Ascending aorta (tissue), 2 donors: ENCODE measurements at regions not wholly inside any gene's neighbourhood (a gene's known extent, or its start where the extent isn't known, plus 50 kb on each side); places are given as distances from the start of the nearest gene placed in this dataset.
A peak's percentile ranks its signal among the peaks of the same experiment; 100 is the strongest.

Experiments
- DNase-seq, 2 donors: peaks; one replicate each; pipeline ENCODE4 v3.0.0-alpha.2; 2019; ENCODE audit warnings: low spot score in 2 of 2
- H3K27ac ChIP-seq, 2 donors: fragments of 200-600 bp; sonication (generic); one replicate each; pipeline ENCODE4 v1.5.1; 2016 to 2017; ENCODE audit warnings: mild to moderate bottlenecking in 1 of 2
- H3K27me3 ChIP-seq: fragments of 200-600 bp; sonication (generic); one replicate; pipeline ENCODE4 v1.5.1; 2017
- H3K36me3 ChIP-seq, 2 donors: fragments of 200-600 bp; sonication (generic); one replicate each; pipeline ENCODE4 v1.5.1; 2016
- H3K4me1 ChIP-seq, 2 donors: fragments of 200-600 bp; sonication (generic); one replicate each; pipeline ENCODE4 v1.5.1; 2016 to 2017; ENCODE audit warnings: mild to moderate bottlenecking in 1 of 2
- H3K4me3 ChIP-seq, 2 donors: fragments of 200-600 bp; sonication (generic); one replicate each; pipeline ENCODE4 v1.5.1; 2016 to 2017; ENCODE audit warnings: mild to moderate bottlenecking in 1 of 2
- H3K9me3 ChIP-seq, 2 donors: fragments of 200-600 bp; sonication (generic); one replicate each; pipeline ENCODE4 v1.5.1; 2016
- intact Hi-C: fragments of 100-400 bp; cut with DNase I; formaldehyde crosslinking; loops from one replicate; pipeline ENCODE4 v1.15.1; 2023
- TF ChIP-seq, protein P1 (sequence below), 3 experiments: fragments of 200-600 bp in 2 of 3; fragments of 450-650 bp in 1 of 3; sonication (generic) in 2 of 3; IDR thresholded peaks; one replicate each; pipeline ENCODE4 v1.5.1; 2016 to 2019; ENCODE audit warnings: antibody characterized with exemption in 3 of 3, mild to moderate bottlenecking in 1 of 3, moderate library complexity in 1 of 3

DNA sequence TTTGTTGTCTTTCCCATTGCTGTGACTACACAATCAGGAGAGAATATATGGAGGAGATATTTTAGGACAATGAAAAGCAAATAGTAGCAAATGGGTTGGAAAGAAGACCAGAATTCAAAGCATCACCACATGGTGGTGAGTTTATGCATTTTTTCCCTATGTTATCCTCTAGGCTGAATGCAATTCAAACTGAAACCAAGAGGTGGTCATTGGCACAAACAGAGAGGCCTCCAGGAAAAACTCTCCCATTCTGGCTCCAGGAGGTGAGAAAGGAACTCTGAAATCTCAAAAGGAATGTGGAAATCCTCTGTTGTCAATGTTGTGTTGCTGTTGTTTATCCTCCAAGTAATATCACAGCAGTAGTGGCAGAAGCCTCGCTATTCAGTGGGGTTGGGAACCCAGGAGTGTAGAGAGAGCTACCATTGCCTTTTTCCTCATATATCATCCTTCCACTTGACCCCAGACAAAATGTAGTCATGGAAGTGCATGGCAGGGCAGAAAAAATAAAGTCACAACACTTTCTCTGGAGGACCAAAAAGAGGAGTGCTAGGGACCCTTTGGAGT lies 819.1 kb downstream of the GRID1 start:
- Histone ChIP-seq H3K4me1 (no peaks in the 10 kb centered on the region), H3K27me3 (no peaks in the 10 kb centered on the region), H3K27ac (no peak overlapping the region), H3K36me3 (no peaks in the 10 kb centered on the region), H3K4me3 (no peak overlapping the region), H3K9me3 (no peaks in the 10 kb centered on the region)
- no peak for DNase-seq
- intact Hi-C loops: loop anchor here (5.0 kb wide), 1 partner anchor 830 kb away; no protein-coding TSS in a partner anchor
- TF ChIP-seq, protein P1, sequence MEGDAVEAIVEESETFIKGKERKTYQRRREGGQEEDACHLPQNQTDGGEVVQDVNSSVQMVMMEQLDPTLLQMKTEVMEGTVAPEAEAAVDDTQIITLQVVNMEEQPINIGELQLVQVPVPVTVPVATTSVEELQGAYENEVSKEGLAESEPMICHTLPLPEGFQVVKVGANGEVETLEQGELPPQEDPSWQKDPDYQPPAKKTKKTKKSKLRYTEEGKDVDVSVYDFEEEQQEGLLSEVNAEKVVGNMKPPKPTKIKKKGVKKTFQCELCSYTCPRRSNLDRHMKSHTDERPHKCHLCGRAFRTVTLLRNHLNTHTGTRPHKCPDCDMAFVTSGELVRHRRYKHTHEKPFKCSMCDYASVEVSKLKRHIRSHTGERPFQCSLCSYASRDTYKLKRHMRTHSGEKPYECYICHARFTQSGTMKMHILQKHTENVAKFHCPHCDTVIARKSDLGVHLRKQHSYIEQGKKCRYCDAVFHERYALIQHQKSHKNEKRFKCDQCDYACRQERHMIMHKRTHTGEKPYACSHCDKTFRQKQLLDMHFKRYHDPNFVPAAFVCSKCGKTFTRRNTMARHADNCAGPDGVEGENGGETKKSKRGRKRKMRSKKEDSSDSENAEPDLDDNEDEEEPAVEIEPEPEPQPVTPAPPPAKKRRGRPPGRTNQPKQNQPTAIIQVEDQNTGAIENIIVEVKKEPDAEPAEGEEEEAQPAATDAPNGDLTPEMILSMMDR (IDR thresholded peaks at IDR 0.05): no peak

DNA sequence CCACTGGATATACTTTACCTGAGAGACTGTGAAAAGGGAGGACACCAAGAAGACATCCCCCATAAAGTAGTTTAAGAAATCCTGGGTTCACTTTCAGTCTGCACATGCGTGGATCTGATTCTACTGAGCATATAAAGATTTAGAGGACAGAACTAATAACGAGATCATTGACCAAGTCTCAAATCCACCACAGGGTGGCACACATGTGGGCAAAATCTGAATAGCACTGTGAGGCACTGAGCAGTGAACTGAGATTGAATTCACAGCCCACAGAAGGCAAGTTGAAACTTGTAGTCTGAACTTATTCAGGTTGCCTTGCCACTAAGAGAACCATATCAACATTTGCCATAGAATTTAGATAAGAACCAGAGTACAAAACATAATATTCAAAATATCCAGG lies 818.6 kb downstream of the GRID1 start:
- no peak for DNase-seq
- TF ChIP-seq, protein P1 (IDR thresholded peaks at IDR 0.05): peak in 1 of 3 experiments; percentile 27
- intact Hi-C loops: loop anchor here (5.0 kb wide), 1 partner anchor 829 kb away; no protein-coding TSS in a partner anchor
- no peak overlapping the region for H3K27ac ChIP-seq
- H3K36me3 ChIP-seq: no peaks in the 10 kb centered on the region
- no peak overlapping the region for H3K4me3 ChIP-seq
- no peaks in the 10 kb centered on the region for H3K4me1 ChIP-seq
- H3K9me3 ChIP-seq: no peaks in the 10 kb centered on the region
- H3K27me3 ChIP-seq: no peaks in the 10 kb centered on the region
